HG03039 (cell line): ENCODE measurements at regions not wholly inside any gene's neighbourhood (a gene's known extent, or its start where the extent isn't known, plus 50 kb on each side); places are given as distances from the start of the nearest gene placed in this dataset.
"Not testable (repeated sequence)": the region's sequence is repeated elsewhere in the genome, so short reads cannot be mapped to it uniquely, and the experiment has no call there.

Experiments
- ATAC-seq: cut with Tn5 transposase; IDR thresholded peaks from one replicate; pipeline ENCODE4 v1.9.1; 2021; ENCODE audit warnings: mild to moderate bottlenecking, moderate library complexity; ENCODE audit not compliant: unreplicated experiment

DNA sequence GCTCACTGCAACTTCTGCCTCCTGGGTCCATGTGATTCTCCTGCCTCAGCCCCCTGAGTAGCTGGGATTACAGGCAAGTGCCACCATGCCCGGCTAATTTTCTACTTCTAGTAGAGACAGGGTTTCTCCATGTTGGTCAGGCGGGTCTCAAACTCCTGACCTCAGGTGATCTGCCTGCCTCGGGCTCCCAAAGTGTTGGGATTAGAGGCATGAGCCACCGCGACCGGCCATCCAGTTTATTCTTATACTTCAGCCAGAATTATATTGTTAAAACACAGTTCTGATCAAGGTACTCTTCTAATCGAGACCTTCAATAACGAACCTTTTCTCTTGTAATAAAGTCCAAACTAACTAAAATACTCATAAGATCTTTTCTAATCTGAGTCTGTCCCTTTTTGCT lies 119.6 kb upstream of the FAR2 start:
- ATAC-seq, result not testable (repeated sequence)

DNA sequence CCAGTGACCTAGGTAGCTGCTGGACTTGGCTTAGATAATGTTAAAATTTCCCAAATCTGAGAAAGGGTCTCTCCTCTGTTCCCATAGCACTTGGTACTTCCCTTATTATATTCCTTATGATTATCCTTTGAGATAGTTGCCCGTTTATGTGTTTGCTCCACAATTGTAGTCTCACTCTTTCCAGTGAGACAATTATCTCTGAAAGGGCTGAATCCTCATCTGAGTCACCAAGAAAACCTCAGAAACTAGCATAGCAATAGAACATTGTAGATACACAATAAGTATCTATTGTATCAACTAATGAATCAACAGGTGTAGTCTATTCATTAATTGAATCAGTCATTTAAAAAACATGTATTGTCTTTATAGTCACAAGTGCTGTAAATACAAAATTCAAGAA lies 119.1 kb upstream of the FAR2 start:
- no peak for ATAC-seq

DNA sequence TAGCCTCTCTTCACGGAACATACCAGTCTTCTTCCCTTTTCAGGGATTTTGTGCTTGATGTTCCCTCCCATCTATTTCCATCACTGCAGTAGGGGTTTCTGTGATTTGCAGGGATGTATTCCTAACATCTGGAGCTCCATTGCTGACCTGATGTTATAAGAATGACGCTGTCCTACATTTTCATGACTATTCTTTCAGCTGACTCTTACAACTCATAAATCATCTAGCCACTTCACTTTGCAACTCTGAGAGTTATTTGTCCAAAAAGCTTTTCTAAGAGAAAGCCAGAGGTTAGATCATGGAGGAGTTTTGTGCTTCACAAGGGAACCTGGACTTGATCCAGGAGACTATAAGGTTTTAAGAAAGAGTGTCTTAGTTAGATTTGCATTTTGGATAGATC lies 116.6 kb upstream of the FAR2 start:
- ATAC-seq, result no peak

DNA sequence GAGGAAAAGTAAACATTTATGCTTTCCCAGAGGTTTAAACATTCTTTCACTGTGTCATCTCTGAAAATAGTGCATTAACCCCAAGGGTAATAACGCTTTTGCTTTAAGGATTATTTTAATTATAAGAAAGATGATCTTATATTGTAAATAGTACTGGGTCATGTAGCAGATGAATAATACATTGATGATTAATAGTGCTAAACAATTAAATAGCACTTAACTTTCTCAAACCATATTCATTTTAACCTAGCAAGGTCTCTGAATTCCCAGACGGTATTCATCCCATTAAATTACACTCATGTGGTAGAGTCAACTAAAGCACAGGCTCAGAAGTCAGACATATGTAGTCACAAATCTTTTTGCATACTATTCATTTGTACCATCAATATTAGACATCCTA lies 115.6 kb upstream of the FAR2 start:
- no peak for ATAC-seq

DNA sequence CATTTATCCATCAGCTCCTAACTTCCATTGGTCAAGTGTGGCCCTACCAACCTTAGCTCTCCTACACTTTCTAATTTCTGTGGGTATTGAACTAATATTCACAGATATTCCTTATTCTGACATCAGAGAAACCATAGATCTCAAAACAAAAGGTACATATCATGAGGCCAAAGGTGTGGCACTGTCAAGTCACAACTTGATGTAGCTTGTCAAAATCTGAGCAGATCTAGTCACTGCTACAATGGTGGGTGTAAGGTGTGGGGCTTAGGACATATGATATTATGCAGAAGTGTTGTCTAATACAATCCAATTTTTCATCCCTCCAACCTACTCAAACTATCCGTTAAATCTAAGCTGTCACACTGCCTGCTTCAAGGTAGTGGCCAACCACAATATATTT lies 114.0 kb upstream of the FAR2 start:
- no peak for ATAC-seq

DNA sequence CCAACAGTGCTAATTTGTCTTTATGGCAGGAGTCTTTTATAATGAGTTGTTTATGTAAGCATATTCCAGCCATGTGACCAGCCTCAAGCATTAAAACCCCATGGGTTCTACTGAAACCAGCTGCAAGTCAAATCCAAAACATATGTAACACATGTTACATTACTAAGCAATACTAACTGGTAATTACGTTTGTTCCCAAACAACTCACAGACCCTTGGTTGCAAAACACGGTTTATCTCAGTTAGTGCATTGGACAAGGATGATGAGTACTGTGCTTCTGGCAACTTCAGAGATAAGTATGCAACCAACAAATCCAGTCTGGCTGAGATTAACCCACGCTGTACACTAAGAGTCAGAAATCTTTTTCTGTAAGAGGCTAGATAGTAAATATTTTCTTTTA lies 110.1 kb upstream of the FAR2 start:
- no peak for ATAC-seq

DNA sequence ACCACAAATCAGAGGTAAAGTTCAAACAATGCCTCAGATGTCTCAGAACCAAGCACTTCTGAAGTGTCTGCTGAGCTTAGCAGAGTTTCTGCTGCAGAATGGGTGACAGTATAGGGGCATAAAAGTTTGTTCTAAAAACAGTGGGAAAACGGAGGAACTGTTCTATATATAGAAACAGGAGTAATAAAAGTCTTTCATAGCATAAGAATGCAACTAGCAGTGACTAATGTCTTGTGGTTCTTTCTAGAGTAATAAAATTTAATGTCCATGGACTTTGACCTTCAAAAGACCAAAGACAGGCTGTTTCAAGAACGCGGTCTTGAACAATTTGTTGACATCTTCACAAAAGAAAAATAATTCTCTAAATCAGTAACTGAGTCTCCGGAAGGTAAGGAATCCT lies 107.5 kb upstream of the FAR2 start:
- no peak for ATAC-seq

DNA sequence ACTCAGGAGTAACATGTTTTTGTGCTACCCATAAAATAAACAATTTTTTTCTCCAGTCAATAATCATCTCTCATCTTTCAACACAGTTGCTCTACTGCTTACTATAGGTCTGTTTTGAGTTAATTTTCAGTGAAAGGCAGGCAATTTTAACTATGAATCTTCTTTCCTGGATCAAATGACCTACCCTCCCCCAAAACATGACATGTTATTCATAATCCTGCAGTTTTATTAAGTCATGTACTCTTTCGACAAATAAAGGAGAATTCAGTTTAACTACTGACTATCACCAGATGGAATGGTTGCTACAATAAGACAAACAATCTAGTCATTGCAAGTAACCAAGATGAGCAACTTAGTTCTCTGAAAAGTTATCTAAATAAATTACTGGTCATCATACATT lies 106.0 kb upstream of the FAR2 start:
- no peak for ATAC-seq

DNA sequence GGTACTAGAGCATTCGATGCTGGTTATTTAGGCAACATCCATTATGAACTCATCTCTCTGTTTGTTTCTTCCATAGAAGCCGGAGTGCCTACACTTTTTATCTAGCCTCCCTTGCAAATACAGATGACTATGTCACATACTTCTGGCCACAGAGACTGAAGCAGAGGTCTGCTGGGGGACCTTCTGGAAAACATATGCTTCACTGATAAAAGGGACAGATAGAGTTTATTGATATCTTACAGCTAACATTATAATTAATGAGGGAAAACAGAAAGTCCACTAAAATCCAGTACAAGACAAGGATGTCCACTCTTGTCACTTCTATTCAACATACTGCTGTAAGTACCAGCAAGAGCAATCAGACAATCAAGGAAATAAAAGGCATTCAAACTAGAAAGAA lies 104.3 kb upstream of the FAR2 start:
- ATAC-seq, result no peak

DNA sequence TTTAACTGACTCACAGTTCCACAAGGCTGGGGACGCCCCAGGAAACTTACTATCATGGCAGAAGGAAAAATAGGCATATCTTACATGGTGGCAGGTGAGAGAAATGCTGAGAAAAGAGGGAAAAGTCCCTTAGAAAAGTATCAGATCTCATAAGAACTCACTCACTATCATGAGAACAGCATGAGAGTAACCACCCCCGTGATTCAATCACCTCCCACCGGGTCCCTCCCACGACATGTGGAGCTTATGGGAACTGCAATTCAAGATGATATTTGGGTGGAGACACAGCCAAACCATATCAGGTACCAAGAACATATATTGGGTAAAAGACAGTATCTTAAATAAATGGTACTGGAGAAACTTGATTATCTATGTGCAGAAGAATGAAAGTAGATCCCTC lies 100.3 kb upstream of the FAR2 start:
- ATAC-seq, result no peak

DNA sequence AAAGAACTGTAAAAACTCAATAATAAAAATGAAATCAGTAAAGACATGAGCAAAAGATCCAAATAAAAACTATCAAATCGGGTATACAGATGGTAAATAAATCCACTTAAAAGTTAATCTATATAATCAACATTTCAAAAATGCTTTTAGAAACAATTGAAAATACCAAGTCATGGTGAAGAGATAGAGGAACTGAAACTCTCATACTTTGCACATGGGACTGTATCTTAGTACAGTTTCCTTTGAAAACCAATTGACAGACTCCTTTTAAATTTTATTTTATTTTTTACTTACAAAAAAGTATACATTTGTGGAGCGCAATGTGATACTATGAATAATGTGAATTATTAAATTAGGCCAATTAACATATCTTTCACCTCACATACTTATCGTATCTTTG lies 98.6 kb upstream of the FAR2 start:
- peak; percentile 64 for ATAC-seq

DNA sequence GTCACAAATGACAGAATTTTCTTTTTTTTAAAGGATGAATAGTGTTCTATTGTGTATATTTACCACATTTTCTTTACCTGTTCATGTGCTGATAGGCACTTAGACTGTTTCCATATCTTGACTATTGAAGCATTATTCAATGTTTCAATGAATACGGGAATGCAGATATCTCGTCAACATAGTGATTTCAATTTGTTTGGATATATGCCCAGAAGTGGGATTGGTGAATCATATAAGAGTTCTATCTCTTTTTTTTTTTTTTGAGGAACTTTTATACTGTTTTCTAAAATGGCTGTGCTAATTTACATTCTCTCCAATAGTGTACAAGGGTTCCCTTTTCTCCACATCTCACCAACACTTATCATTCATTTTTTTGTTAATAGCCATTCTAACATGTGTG lies 97.9 kb upstream of the FAR2 start:
- no peak for ATAC-seq

DNA sequence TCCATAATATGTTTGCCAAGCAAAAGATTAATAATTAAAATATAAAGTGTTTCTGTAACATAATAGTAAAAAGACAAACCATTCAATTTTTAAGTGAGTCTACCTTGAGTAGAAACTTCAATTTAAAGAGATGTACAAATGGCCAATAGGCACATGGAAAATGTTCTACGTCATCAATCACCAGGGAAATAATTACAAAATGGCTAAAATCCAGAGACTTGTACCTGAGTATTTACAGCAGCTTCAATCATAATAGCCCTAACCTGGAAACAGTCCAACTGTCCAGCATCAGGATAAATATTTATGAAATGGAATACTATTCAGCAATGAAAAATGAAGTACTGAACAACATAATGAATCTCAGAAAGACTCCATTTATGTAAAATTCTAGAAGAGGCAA lies 95.5 kb upstream of the FAR2 start:
- ATAC-seq, result no peak

DNA sequence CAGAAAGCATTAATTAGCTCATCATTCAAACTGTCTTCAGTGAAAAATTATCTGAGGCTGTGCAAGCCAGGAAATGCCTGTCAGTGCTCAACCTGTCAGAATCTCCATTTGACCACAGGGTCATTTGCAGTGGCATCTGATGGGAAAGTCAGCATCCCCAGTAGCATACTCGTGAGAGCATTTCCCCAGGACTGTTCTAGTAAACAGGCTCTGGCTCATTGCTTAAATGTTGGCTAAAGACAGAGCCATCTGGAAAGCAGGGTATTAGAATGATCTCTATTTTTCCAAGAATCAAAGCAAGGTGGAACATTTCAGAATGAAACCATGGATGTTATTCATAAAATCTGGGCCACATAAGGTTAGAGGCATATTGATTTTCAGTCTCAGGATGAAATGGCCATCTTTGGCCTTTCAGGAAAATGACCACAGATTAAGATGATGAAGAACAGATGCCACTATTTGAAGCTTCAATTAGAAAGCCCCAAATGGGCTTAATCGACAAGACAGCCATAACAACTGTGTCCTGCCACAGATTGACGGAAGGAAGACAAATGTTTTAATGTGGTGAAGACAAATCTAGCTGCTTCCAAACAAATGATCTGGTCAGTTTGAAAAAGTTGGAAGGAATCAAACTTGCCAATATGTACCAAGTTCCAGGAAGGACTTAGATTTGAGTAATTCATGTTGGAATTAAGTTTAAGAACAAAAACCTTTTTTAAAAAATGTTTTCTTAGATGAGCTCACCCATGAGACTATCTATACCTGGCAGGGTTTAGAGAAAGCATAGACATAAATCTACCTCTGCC lies 94.0 kb upstream of the FAR2 start:
- ATAC-seq, result no peak

DNA sequence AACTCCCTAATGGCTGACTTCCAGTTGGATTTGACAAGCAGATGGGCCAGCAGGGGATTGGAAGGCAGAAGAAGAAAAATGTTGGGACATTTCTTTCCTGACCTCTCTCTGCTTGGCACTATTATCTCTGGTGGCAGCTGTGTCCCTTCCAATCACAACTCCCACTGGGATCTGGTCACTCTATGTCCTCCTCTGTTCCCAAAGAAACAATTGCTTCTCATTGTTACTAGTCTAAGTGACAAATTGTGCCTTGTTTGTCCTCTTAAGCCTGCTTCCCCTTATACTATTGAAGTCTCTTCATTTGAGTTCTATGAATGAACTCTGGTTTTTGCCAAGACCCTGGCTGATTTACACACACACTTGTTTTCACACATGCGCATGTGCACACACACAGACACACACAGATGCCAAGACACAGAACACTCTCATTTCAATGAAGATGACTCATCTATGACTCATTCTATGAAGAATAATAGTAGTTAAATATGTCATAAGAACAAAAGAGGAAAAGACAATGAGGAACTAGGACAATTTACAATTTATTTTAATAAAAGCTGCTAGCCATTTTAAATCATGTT lies 83.0 kb upstream of the FAR2 start:
- ATAC-seq, result peak; percentile 71

DNA sequence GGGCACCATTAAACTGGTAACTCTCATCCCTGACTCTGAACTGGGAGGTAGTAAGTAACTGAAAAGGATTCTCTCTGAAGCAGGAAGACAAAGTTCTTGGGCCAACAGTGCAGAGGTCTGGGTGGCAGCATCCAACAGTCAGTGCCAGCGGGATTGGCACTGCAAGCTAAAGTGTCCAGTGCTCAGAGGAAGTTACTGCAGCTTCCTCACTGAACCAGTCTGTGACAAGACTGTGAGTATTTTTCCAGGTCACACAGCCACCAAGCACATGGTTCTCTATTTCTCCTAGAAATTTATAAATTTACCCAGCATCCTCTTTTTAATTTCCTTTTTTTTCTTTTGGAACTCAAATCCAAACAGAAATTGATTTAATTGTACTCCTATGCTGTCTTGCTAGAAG lies 81.6 kb upstream of the FAR2 start:
- ATAC-seq, result no peak

DNA sequence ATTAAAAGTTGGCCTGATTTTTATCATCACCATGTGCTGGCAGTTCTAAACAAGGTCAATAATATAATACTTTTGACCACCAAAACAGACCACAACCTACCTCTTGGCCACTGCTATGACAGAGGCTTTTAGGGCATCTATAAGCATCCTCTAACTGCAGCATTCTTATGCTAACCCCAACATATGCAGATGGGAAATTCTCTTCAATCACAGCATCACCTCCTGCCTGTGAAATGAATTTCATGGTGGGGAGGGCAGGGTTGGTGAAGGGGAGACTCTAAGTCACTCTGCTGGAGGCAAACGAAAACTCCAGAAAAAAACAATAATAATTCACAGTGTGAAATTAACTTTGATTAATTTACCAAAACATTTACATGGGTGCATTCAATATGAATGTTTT lies 78.8 kb upstream of the FAR2 start:
- ATAC-seq, result no peak

DNA sequence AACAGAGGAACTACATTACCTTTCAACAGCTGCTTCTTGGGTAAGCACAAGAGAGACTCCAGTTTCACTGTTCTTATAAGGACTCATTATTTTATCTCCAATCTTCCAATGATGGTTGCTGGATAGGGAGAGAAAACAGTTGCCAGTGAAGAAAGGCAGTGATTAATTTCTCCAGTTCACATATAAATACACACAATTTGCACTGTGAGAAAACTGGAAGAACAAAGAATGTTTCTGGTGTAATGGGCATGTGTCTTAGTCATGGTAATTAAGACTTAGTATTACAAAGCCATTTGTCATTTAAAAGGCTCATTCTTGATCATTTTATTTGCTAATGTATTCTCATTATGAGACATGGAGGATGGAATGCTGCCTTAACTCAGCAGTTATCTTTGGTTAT lies 78.0 kb upstream of the FAR2 start:
- no peak for ATAC-seq

DNA sequence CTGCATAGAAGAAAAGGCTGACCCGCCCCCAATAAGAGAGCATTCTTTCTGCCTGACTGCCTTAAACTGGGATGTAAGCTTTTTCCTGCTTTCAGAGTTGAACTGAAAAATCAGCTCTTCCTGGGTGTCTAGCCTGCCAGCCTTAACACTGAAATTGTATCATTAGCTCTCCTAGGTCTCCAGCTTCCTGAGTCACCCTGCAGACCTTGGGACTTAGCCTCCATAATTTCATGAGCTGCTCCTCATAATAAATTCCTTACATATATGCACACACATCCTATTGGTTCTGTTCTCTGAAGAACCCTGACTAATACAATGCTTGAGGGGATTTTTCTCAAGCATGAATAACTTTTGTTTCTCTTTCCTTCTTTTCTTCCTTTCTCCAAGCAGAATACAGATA lies 76.4 kb upstream of the FAR2 start:
- no peak for ATAC-seq

DNA sequence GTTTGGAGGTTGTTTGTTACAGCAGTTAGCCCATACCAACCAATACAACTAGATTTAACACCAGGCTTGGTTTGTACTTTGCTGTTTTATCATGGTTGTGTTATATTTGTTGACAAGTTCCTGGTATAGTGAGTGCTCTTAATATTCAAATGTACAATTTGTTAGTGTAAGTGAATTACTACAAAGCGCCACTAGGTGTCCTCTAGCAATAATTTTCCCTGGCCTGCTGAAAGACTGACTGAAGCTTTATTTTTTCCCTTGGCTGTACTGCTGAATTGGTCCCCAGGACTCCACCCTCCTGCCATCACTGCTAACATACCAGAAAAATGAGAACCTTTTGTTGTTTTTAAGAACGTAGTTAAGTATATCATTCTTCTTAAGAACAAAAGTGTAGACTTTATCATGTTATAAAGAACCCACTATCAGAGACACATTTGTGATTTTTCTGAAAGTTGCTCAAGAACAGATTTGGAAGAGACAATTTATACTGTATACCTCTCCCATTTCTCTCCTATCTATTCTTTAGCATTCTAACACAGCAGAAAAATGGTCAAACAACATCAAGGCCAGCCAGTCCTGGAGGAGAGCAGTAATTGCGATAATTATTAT lies 75.3 kb upstream of the FAR2 start:
- ATAC-seq, result peak; percentile 65

DNA sequence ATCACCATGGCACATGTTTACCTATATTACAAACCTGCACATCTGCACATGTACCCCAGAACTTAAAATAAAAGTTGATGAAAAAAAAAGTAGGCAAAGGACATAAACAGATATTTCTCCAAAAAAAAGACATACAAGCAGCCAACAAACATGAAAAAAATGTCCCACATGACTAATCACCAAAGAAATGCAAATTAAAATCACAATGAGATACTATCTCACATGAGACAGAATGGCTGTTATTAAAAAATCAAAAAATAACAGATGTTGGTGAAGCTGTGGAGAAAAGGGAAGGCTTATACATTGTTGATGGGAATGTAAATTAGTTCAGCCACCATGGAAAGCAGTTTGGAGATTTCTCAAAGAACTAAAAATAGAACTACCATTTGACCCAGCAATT lies 68.0 kb upstream of the FAR2 start:
- no peak for ATAC-seq

DNA sequence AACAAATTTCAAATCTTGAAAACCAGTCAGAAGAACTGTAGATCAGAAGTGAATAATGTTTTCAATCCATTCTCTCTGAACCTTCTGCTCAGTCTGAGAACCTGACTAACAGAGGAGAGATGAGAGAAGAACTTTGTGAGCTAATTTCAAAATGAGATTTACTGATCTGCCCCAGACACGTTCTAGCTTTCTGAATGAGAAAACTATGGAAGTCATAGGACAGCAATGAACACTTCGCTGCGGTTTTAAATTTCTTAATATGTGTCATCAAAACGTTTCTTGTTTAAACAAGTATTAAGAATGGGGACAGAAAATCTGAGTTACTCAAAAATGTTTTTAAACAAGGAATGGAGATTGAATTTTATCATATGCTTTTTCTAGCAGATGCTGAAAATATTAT lies 66.6 kb upstream of the FAR2 start:
- ATAC-seq, result no peak
